OCI-LY1 (cell line): ENCODE measurements at regions not wholly inside any gene's neighbourhood (a gene's known extent, or its start where the extent isn't known, plus 50 kb on each side); places are given as distances from the start of the nearest gene placed in this dataset.

Source experiments
- H2AFZ ChIP-seq: fragments of 200-600 bp; sonication (generic), shearing (Covaris generic); 2 replicates; pipeline ENCODE4 v1.6.0; 2014; ENCODE audit warnings: antibody characterized with exemption, mild to moderate bottlenecking, low read length
- H3F3A ChIP-seq: fragments of 200-600 bp; sonication (generic), shearing (Covaris generic); 2 replicates; pipeline ENCODE4 v1.6.0; 2014; ENCODE audit warnings: mild to moderate bottlenecking, antibody characterized with exemption, low read length, moderate library complexity; ENCODE audit not compliant: insufficient read depth
- H3K27ac ChIP-seq: fragments of 200-600 bp; sonication (generic); 2 replicates; pipeline ENCODE4 v1.5.1; 2014; ENCODE audit warnings: low read length, mixed run types, mild to moderate bottlenecking, low read depth; ENCODE audit not compliant: poor library complexity, severe bottlenecking
- H3K27me3 ChIP-seq: fragments of 200-600 bp; sonication (generic); 2 replicates; pipeline ENCODE4 v1.6.0; 2014; ENCODE audit warnings: antibody characterized with exemption, mild to moderate bottlenecking, low read length, moderate library complexity; ENCODE audit not compliant: insufficient read depth
- H3K36me3 ChIP-seq: fragments of 200-600 bp; sonication (generic); 2 replicates; pipeline ENCODE4 v1.6.1; 2014; ENCODE audit warnings: mild to moderate bottlenecking, antibody characterized with exemption, low read length, moderate library complexity, mixed read lengths; ENCODE audit not compliant: insufficient read depth
- H3K4me1 ChIP-seq: fragments of 200-600 bp; sonication (generic); 2 replicates; pipeline ENCODE4 v1.5.1; 2014; ENCODE audit warnings: mild to moderate bottlenecking, low read length, moderate library complexity; ENCODE audit not compliant: insufficient read depth, severe bottlenecking
- H3K4me2 ChIP-seq: fragments of 200-600 bp; sonication (generic), shearing (Covaris generic); 2 replicates; pipeline ENCODE4 v1.6.1; 2014; ENCODE audit warnings: low read length
- H3K4me3 ChIP-seq: fragments of 200-600 bp; sonication (generic); 2 replicates; pipeline ENCODE4 v1.5.1; 2014; ENCODE audit warnings: low read length, low read depth, mild to moderate bottlenecking, mixed read lengths; ENCODE audit not compliant: poor library complexity, severe bottlenecking
- H3K79me2 ChIP-seq: fragments of 200-600 bp; shearing (Covaris generic); 2 replicates; pipeline ENCODE4 v1.6.1; 2016; ENCODE audit warnings: mixed run types, low read length, mixed read lengths; ENCODE audit not compliant: insufficient read depth
- H3K9ac ChIP-seq: fragments of 200-600 bp; sonication (generic), shearing (Covaris generic); 2 replicates; pipeline ENCODE4 v1.6.1; 2014; ENCODE audit warnings: mild to moderate bottlenecking, low read length, mixed read lengths
- H3K9me2 ChIP-seq: fragments of 200-600 bp; sonication (generic), shearing (Covaris generic); 2 replicates; pipeline ENCODE4 v1.6.1; 2014; ENCODE audit warnings: low read depth, mild to moderate bottlenecking, low read length, mixed read lengths
- H3K9me3 ChIP-seq: fragments of 200-600 bp; shearing (Covaris generic); 2 replicates; pipeline ENCODE4 v1.6.1; 2014; ENCODE audit warnings: low read length, mixed read lengths
- H4K20me1 ChIP-seq: fragments of 200-600 bp; sonication (generic), shearing (Covaris generic); 2 replicates; pipeline ENCODE4 v1.6.0; 2016; ENCODE audit warnings: mild to moderate bottlenecking, low read length; ENCODE audit not compliant: insufficient read depth
- CTCF ChIP-seq: fragments of 200-600 bp; sonication (generic), shearing (Covaris generic); IDR thresholded peaks from 2 replicates; pipeline ENCODE4 v1.5.1; 2017; ENCODE audit warnings: mild to moderate bottlenecking, antibody characterized with exemption, low read length, moderate library complexity, mixed read lengths
- EZH2 ChIP-seq: fragments of 200-600 bp; sonication (generic), shearing (Covaris generic); IDR thresholded peaks from 2 replicates; pipeline ENCODE4 v1.8.0; 2017; ENCODE audit warnings: borderline replicate concordance, mixed run types, mild to moderate bottlenecking, antibody characterized with exemption, low read length, moderate library complexity, mixed read lengths

- Histone ChIP-seq H4K20me1 (no peaks in the 10 kb centered on the region), H2AFZ (no peak overlapping the region), H3K9me3 (no peaks in the 10 kb centered on the region), H3K36me3 (no peaks in the 10 kb centered on the region), H3K4me1 (no peaks in the 10 kb centered on the region), H3K4me3 (no peak overlapping the region), H3K9ac (no peak overlapping the region), H3K27me3 (no peaks in the 10 kb centered on the region), H3F3A (no peaks in the 10 kb centered on the region), H3K9me2 (no peaks in the 10 kb centered on the region), H3K79me2 (no peaks in the 10 kb centered on the region), H3K27ac (no peak overlapping the region), H3K4me2 (no peak overlapping the region)
- TF ChIP-seq EZH2: no peak
- TF ChIP-seq CTCF: no peak
Measured at GRCh38 chr2:4964001-4964540, 728.1 kb upstream of the SOX11 start.

GRCh38 chr2:4964579-4964978, 727.6 kb upstream of the SOX11 start:
- Histone ChIP-seq H3K4me2 (no peak overlapping the region), H3K27me3 (no peaks in the 10 kb centered on the region), H3K4me3 (no peak overlapping the region), H3K9me2 (no peaks in the 10 kb centered on the region), H3K9ac (no peak overlapping the region), H4K20me1 (no peaks in the 10 kb centered on the region), H3K36me3 (no peaks in the 10 kb centered on the region), H3F3A (no peaks in the 10 kb centered on the region), H3K79me2 (no peaks in the 10 kb centered on the region), H2AFZ (no peak overlapping the region), H3K9me3 (no peaks in the 10 kb centered on the region), H3K4me1 (no peaks in the 10 kb centered on the region), H3K27ac (no peak overlapping the region)
- TF ChIP-seq EZH2: no peak
- no peak for TF ChIP-seq CTCF

- no peaks in the 10 kb centered on the region for H3K36me3 ChIP-seq
- no peak overlapping the region for H3K4me2 ChIP-seq
- H3K27me3 ChIP-seq: no peaks in the 10 kb centered on the region
- no peaks in the 10 kb centered on the region for H4K20me1 ChIP-seq
- no peaks in the 10 kb centered on the region for H3K9me2 ChIP-seq
- no peak overlapping the region for H3K4me3 ChIP-seq
- TF ChIP-seq CTCF (no peak), EZH2 (no peak)
- H3K27ac ChIP-seq: no peak overlapping the region
- no peaks in the 10 kb centered on the region for H3K4me1 ChIP-seq
- no peak overlapping the region for H2AFZ ChIP-seq
- H3F3A ChIP-seq: no peaks in the 10 kb centered on the region
- no peaks in the 10 kb centered on the region for H3K9me3 ChIP-seq
- H3K9ac ChIP-seq: no peak overlapping the region
- no peaks in the 10 kb centered on the region for H3K79me2 ChIP-seq
Measured at GRCh38 chr2:4965556-4966320, 726.4 kb upstream of the SOX11 start.
